ENCODE measurements at regions not wholly inside any gene's neighbourhood (a gene's known extent, or its start where the extent isn't known, plus 50 kb on each side); places are given as distances from the start of the nearest gene placed in this dataset.

- TF ChIP-seq CTCF (IDR thresholded peaks at IDR 0.05; ENCODE audit: extremely low read depth in 1 of 2, insufficient read depth in 1 of 2, low read depth in 1 of 2, low read length in 2 of 2), result no peak
- TF ChIP-seq POLR2AphosphoS5 (IDR thresholded peaks at IDR 0.05; ENCODE audit: insufficient read depth, low read depth, low read length), result no peak
- no peak for TF ChIP-seq EZH2 (IDR thresholded peaks at IDR 0.05; ENCODE audit: borderline replicate concordance, low read depth, low read length, severe bottlenecking)
Measured at GRCh38 chr6:113434641-113435040, 422.5 kb upstream of the MARCKS start.

Data from endothelial cell of umbilical vein (primary cell).